ENCODE measurements at regions not wholly inside any gene's neighbourhood (a gene's known extent, or its start where the extent isn't known, plus 50 kb on each side); places are given as distances from the start of the nearest gene placed in this dataset.

GRCh38 chr12:60441577-60441976 is 845.7 kb downstream of the SLC16A7 start:
- H3K36me3 Mint-ChIP-seq (ENCODE audit: insufficient read depth, unreplicated experiment): no peaks in the 10 kb centered on the region
- no peak overlapping the region for H3K27ac Mint-ChIP-seq (ENCODE audit: unreplicated experiment)
- intact Hi-C loops (cut with micrococcal nuclease; ENCODE audit: unreplicated experiment): no loop called here
- H3K4me1 Mint-ChIP-seq (ENCODE audit: low read depth, unreplicated experiment): no peaks in the 10 kb centered on the region
- BruUV-seq (replicated peaks): no TSS peak
- H3K27me3 Mint-ChIP-seq (ENCODE audit: unreplicated experiment): no peaks in the 10 kb centered on the region
- no peak overlapping the region for H3K4me3 Mint-ChIP-seq (ENCODE audit: low read depth, unreplicated experiment)
- H3K9me3 Mint-ChIP-seq (ENCODE audit: low read depth, unreplicated experiment): peaks cover 2% of the 10 kb centered on the region
- no peak for DNase-seq
- CTCF ChIA-PET: interaction anchor here (0.6 to 0.7 kb wide), 2 partner anchors 10 to 11 kb away, joined by 3 to 4 read pairs; no protein-coding TSS in a partner anchor
- no peak for TF ChIP-seq CTCF (IDR thresholded peaks at IDR 0.05; ENCODE audit: unreplicated experiment)

- no peak for TF ChIP-seq CTCF (IDR thresholded peaks at IDR 0.05; ENCODE audit: unreplicated experiment)
- H3K27ac Mint-ChIP-seq (ENCODE audit: unreplicated experiment): no peak overlapping the region
- no TSS peak for BruUV-seq (replicated peaks)
Measured at GRCh38 chr12:60451457-60451856, 855.6 kb downstream of the SLC16A7 start.

DNA sequence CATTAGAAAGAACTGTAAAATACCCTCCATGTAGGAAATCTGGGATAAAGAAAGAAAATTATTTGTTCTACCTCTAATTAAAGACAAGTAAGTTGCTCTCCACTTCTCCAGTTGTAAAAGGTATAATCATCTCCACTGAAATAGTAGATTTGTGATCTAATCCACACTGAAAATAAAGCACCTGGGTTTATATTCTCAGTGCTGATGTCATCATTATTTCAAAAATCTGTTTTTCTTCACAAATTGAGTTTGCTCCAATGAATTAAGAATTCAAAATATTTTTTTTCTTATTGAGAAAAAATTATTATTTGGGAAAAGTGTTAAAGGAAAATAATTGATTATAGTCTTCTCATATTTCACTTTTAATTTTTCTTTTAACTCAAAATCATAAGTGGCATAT is 869.2 kb downstream of the SLC16A7 start:
- no peak for TF ChIP-seq CTCF (IDR thresholded peaks at IDR 0.05; ENCODE audit: unreplicated experiment)
- CTCF ChIA-PET: no interaction called here
- H3K36me3 Mint-ChIP-seq (ENCODE audit: insufficient read depth, unreplicated experiment): no peaks in the 10 kb centered on the region
- intact Hi-C loops (cut with micrococcal nuclease; ENCODE audit: unreplicated experiment): no loop called here
- BruUV-seq (replicated peaks): no TSS peak
- H3K4me3 Mint-ChIP-seq (ENCODE audit: low read depth, unreplicated experiment): no peak overlapping the region
- DNase-seq: no peak
- H3K9me3 Mint-ChIP-seq (ENCODE audit: low read depth, unreplicated experiment): no peaks in the 10 kb centered on the region
- no peaks in the 10 kb centered on the region for H3K27me3 Mint-ChIP-seq (ENCODE audit: unreplicated experiment)
- H3K4me1 Mint-ChIP-seq (ENCODE audit: low read depth, unreplicated experiment): no peaks in the 10 kb centered on the region
- H3K27ac Mint-ChIP-seq (ENCODE audit: unreplicated experiment): no peak overlapping the region

More at GRCh38 chr12:60451457-60451856, 855.6 kb downstream of the SLC16A7 start:
- no peaks in the 10 kb centered on the region for H3K36me3 Mint-ChIP-seq (ENCODE audit: insufficient read depth, unreplicated experiment)
- no peak for DNase-seq
- peaks cover 21% of the 10 kb centered on the region for H3K4me1 Mint-ChIP-seq (ENCODE audit: low read depth, unreplicated experiment)
- no peak overlapping the region for H3K4me3 Mint-ChIP-seq (ENCODE audit: low read depth, unreplicated experiment)
- H3K27me3 Mint-ChIP-seq (ENCODE audit: unreplicated experiment): no peaks in the 10 kb centered on the region
- CTCF ChIA-PET: interaction anchor here (0.6 kb wide), 1 partner anchor 38 kb away, joined by 5 read pairs; no protein-coding TSS in a partner anchor
- peaks cover 5% of the 10 kb centered on the region for H3K9me3 Mint-ChIP-seq (ENCODE audit: low read depth, unreplicated experiment)
- intact Hi-C loops (cut with micrococcal nuclease; ENCODE audit: unreplicated experiment): no loop called here

DNA sequence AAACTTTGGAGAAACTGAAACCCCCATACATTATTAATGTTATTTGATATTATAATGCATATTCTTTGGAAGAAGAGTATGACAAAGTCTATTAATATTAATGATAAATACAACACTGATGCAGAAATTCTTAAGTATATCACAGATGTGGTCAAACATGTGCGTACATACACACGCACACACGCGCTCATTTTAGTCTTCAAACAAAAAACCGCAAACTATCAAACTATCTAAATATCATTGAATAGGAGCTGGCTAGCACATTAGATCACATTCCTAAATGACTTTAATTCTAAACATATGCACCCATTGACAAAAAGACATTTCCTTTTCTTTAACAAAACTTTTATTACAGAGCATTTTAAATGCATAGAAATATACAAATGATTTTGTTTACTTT is 872.7 kb downstream of the SLC16A7 start:
- no peaks in the 10 kb centered on the region for H3K4me1 Mint-ChIP-seq (ENCODE audit: low read depth, unreplicated experiment)
- H3K27ac Mint-ChIP-seq (ENCODE audit: unreplicated experiment): no peak overlapping the region
- H3K9me3 Mint-ChIP-seq (ENCODE audit: low read depth, unreplicated experiment): no peaks in the 10 kb centered on the region
- no peak for TF ChIP-seq CTCF (IDR thresholded peaks at IDR 0.05; ENCODE audit: unreplicated experiment)
- BruUV-seq (replicated peaks): no TSS peak
- intact Hi-C loops (cut with micrococcal nuclease; ENCODE audit: unreplicated experiment): no loop called here
- H3K27me3 Mint-ChIP-seq (ENCODE audit: unreplicated experiment): no peaks in the 10 kb centered on the region
- DNase-seq: no peak
- CTCF ChIA-PET: no interaction called here
- no peaks in the 10 kb centered on the region for H3K36me3 Mint-ChIP-seq (ENCODE audit: insufficient read depth, unreplicated experiment)
- H3K4me3 Mint-ChIP-seq (ENCODE audit: low read depth, unreplicated experiment): no peak overlapping the region

Data from Calu3 (cell line).